H1 (cell line): ENCODE measurements at regions not wholly inside any gene's neighbourhood (a gene's known extent, or its start where the extent isn't known, plus 50 kb on each side); places are given as distances from the start of the nearest gene placed in this dataset.

Experiments
- CTCF ChIA-PET: fragments of 300-600 bp; sonication (Branson Sonifier 250); formaldehyde crosslinking; loops from one replicate; lab custom pipeline; 2021; ENCODE audit not compliant: partially characterized antibody; lab: Charles Lee
- POLR2A ChIA-PET: fragments of 300-600 bp; sonication (Branson Sonifier 250); formaldehyde crosslinking; loops from one replicate; lab custom pipeline; 2021; ENCODE audit warnings: inconsistent platforms; ENCODE audit not compliant: partially characterized antibody; lab: Charles Lee
- DNase-seq, 2 experiments: peaks; one replicate each; pipeline versions ENCODE4 v3.0.0 to v3.0.0-alpha.2; 2010 to 2022; ENCODE audit warnings: low spot score in 2 of 2, low read depth in 1 of 2, mixed read lengths in 1 of 2
- FAIRE-seq: peaks from 2 replicates; lab custom pipeline; 2011; peaks lifted over from hg19 to GRCh38; lab: Jason Lieb, UNC
- H2AFZ ChIP-seq: 2 replicates; pipeline ENCODE4 v1.8.1; 2012; ENCODE audit warnings: low read length, inconsistent platforms
- H2AK5ac ChIP-seq: 2 replicates; pipeline ENCODE4 v1.6.1; 2013; ENCODE audit warnings: low read depth, low read length
- H2BK120ac ChIP-seq: replicated peaks from 2 replicates; pipeline ENCODE3; 2013; ENCODE audit warnings: low read depth, low read length, inconsistent platforms
- H2BK12ac ChIP-seq: 2 replicates; pipeline ENCODE4 v1.6.1; 2013; ENCODE audit warnings: low read depth, low read length
- H2BK15ac ChIP-seq: 2 replicates; pipeline ENCODE4 v1.6.1; 2013; ENCODE audit warnings: low read length
- H2BK20ac ChIP-seq: 2 replicates; pipeline ENCODE4 v1.6.1; 2013; ENCODE audit warnings: low read length
- H2BK5ac ChIP-seq: 2 replicates; pipeline ENCODE4 v1.6.1; 2013; ENCODE audit warnings: low read depth, low read length
- H3K14ac ChIP-seq: 2 replicates; pipeline ENCODE4 v1.6.1; 2013; ENCODE audit warnings: inconsistent platforms; ENCODE audit not compliant: insufficient read length
- H3K18ac ChIP-seq: 2 replicates; pipeline ENCODE4 v1.6.1; 2013; ENCODE audit warnings: low read length; ENCODE audit errors: extremely low read depth
- H3K23ac ChIP-seq: 2 replicates; pipeline ENCODE4 v1.6.1; 2013; ENCODE audit warnings: inconsistent platforms; ENCODE audit not compliant: insufficient read length
- H3K23me2 ChIP-seq: 2 replicates; pipeline ENCODE4 v1.6.1; 2013; ENCODE audit warnings: low read depth, low read length
- H3K27ac ChIP-seq: 2 replicates; pipeline ENCODE4 v1.6.1; 2011; ENCODE audit warnings: low read depth, low read length, inconsistent platforms
- H3K27me3 ChIP-seq, 4 experiments: replicated peaks in 1 of 4; 1 replicate in 1 of 4; 2 replicates in 3 of 4; pipeline versions ENCODE4 v1.6.1 to v1.8.1; 2011 to 2013; ENCODE audit warnings: low read length in 3 of 4, mild to moderate bottlenecking in 3 of 4, inconsistent platforms in 2 of 4, mixed read lengths in 2 of 4, moderate library complexity in 1 of 4; ENCODE audit not compliant: control insufficient read depth in 3 of 4, insufficient read depth in 3 of 4; ENCODE audit errors: extremely low read depth in 1 of 4
- H3K36me3 ChIP-seq, 4 experiments: 2 replicates each; pipeline versions ENCODE4 v1.6.1 to v1.8.1; 2011 to 2013; ENCODE audit warnings: mild to moderate bottlenecking in 4 of 4, low read length in 3 of 4, moderate library complexity in 2 of 4, control low read depth in 1 of 4, inconsistent platforms in 1 of 4; ENCODE audit not compliant: insufficient read depth in 4 of 4, control insufficient read depth in 2 of 4
- H3K4ac ChIP-seq: replicated peaks from 2 replicates; pipeline ENCODE3; 2013; ENCODE audit warnings: low read length, low read depth, mixed read lengths, inconsistent platforms; ENCODE audit not compliant: insufficient read length
- H3K4me1 ChIP-seq, 4 experiments: replicated peaks in 1 of 4; 1 replicate in 1 of 4; 2 replicates in 3 of 4; pipeline versions ENCODE4 v1.6.1 to v1.8.1; 2011 to 2013; ENCODE audit warnings: low read length in 3 of 4, inconsistent platforms in 2 of 4, mixed read lengths in 1 of 4; ENCODE audit not compliant: insufficient read depth in 4 of 4, control insufficient read depth in 3 of 4
- H3K4me2 ChIP-seq, 2 experiments: 2 replicates each; pipeline versions ENCODE4 v1.6.1 to v1.8.1; 2011 to 2013; ENCODE audit warnings: low read depth in 2 of 2, low read length in 2 of 2, control low read depth in 1 of 2, inconsistent platforms in 1 of 2, mild to moderate bottlenecking in 1 of 2; ENCODE audit not compliant: insufficient read depth in 1 of 2
- H3K4me3 ChIP-seq, 4 experiments: fragments of 200-600, 300-600 bp in 1 of 4; sonication (generic), shearing (Covaris generic), sonication (Bioruptor Twin) in 1 of 4; 2 replicates each; pipeline versions ENCODE4 v1.5.1 to v1.8.1; 2011 to 2016; ENCODE audit warnings: low read length in 4 of 4, low read depth in 3 of 4, control low read depth in 2 of 4, inconsistent platforms in 2 of 4, mild to moderate bottlenecking in 2 of 4, mixed read lengths in 1 of 4, moderate library complexity in 1 of 4; ENCODE audit not compliant: insufficient read depth in 2 of 4; ENCODE audit errors: extremely low read depth in 1 of 4
- H3K56ac ChIP-seq: replicated peaks from 2 replicates; pipeline ENCODE3; 2013; ENCODE audit warnings: low read depth, mild to moderate bottlenecking, mixed read lengths, low read length, inconsistent platforms; ENCODE audit not compliant: insufficient read length
- H3K79me1 ChIP-seq: 2 replicates; pipeline ENCODE4 v1.6.1; 2013; ENCODE audit warnings: low read depth, low read length, control low read depth
- H3K79me2 ChIP-seq, 2 experiments: 2 replicates each; pipeline versions ENCODE4 v1.6.1 to v1.8.1; 2012 to 2013; ENCODE audit warnings: low read length in 2 of 2, mild to moderate bottlenecking in 2 of 2, inconsistent platforms in 1 of 2; ENCODE audit not compliant: insufficient read depth in 2 of 2, control insufficient read depth in 1 of 2
- H3K9ac ChIP-seq, 4 experiments: replicated peaks in 1 of 4; 1 replicate in 1 of 4; 2 replicates in 3 of 4; pipeline versions ENCODE4 v1.6.1 to v1.8.1; 2011 to 2013; ENCODE audit warnings: low read depth in 3 of 4, low read length in 3 of 4, control low read depth in 2 of 4, mild to moderate bottlenecking in 2 of 4, moderate library complexity in 2 of 4, inconsistent platforms in 1 of 4; ENCODE audit errors: extremely low read depth in 1 of 4
- H3K9me3 ChIP-seq, 2 experiments: 2 replicates each; pipeline versions ENCODE4 v1.6.1 to v1.8.1; 2012 to 2013; ENCODE audit warnings: mild to moderate bottlenecking in 2 of 2, moderate library complexity in 2 of 2, control low read depth in 1 of 2, inconsistent platforms in 1 of 2, low read depth in 1 of 2, low read length in 1 of 2, mixed read lengths in 1 of 2; ENCODE audit not compliant: insufficient read depth in 2 of 2
- H4K20me1 ChIP-seq, 2 experiments: replicated peaks in 1 of 2; 2 replicates each; pipeline versions ENCODE3 to v1.8.1; 2011 to 2013; ENCODE audit warnings: inconsistent platforms in 2 of 2, low read length in 2 of 2, mild to moderate bottlenecking in 1 of 2; ENCODE audit not compliant: insufficient read depth in 2 of 2, control insufficient read depth in 1 of 2
- H4K5ac ChIP-seq: 2 replicates; pipeline ENCODE4 v1.6.1; 2013; ENCODE audit warnings: low read length, low read depth, mixed read lengths, inconsistent platforms; ENCODE audit not compliant: insufficient read length
- H4K8ac ChIP-seq: 2 replicates; pipeline ENCODE4 v1.8.0; 2013; ENCODE audit warnings: mild to moderate bottlenecking, moderate library complexity, low read length, inconsistent platforms; ENCODE audit not compliant: insufficient read depth; ENCODE audit errors: extremely low read depth
- H4K91ac ChIP-seq: replicated peaks from 2 replicates; pipeline ENCODE3; 2013; ENCODE audit warnings: low read length, mixed read lengths, inconsistent platforms; ENCODE audit not compliant: insufficient read length
- BRCA1 ChIP-seq: IDR thresholded peaks from 2 replicates; pipeline ENCODE4 v1.6.1; 2012; ENCODE audit warnings: low read depth, low read length, improper control_type of control experiment
- NANOG ChIP-seq: IDR thresholded peaks from 2 replicates; pipeline ENCODE4 v1.6.1; 2011; ENCODE audit warnings: low read length, low read depth, mild to moderate bottlenecking, inconsistent platforms; ENCODE audit not compliant: insufficient read depth, poor library complexity, severe bottlenecking
- PHF8 ChIP-seq: fragments of 200-600 bp; sonication (generic); conservative IDR thresholded peaks from 2 replicates; pipeline ENCODE4 v1.7.1; 2012; ENCODE audit warnings: low read depth, mild to moderate bottlenecking, inconsistent platforms, low read length, moderate library complexity
- RAD21 ChIP-seq, 2 experiments: IDR thresholded peaks in 1 of 2; conservative IDR thresholded peaks in 1 of 2; 2 replicates each; pipeline ENCODE4 v1.6.1; 2011; ENCODE audit warnings: low read depth in 2 of 2, low read length in 2 of 2, improper control_type of control experiment in 1 of 2, inconsistent platforms in 1 of 2, mild to moderate bottlenecking in 1 of 2, moderate library complexity in 1 of 2
- SIX5 ChIP-seq: IDR thresholded peaks from 2 replicates; pipeline ENCODE4 v1.6.1; 2011; ENCODE audit warnings: mild to moderate bottlenecking, low read depth, low read length
- TBP ChIP-seq: IDR thresholded peaks from 2 replicates; pipeline ENCODE4 v1.6.1; 2011; ENCODE audit warnings: low read depth, low read length, improper control_type of control experiment
- YY1 ChIP-seq: IDR thresholded peaks from 2 replicates; pipeline ENCODE4 v1.6.1; 2011; ENCODE audit warnings: low read depth, mild to moderate bottlenecking, low read length
- WGBS, 2 experiments: shearing (Covaris generic) in 1 of 2; methylation state at CpG; one replicate each; pipeline versions ENCODE4 v1.1.6 to v1.1.7; 2013 to 2015; ENCODE audit warnings: low lambda C conversion rate in 2 of 2, mixed read lengths in 2 of 2, inconsistent platforms in 1 of 2, low coverage in 1 of 2, missing lambda C conversion rate in 1 of 2; ENCODE audit not compliant: insufficient replicate concordance in 2 of 2, insufficient coverage in 1 of 2, insufficient read length in 1 of 2; ENCODE audit errors: extremely low coverage in 1 of 2, missing lambda C conversion rate in 1 of 2; 5-methylcytosine and 5-hydroxymethylcytosine counted together
- TF ChIP-seq, protein P1 (sequence below): IDR thresholded peaks from 2 replicates; pipeline ENCODE4 v1.6.1; 2012; ENCODE audit warnings: inconsistent platforms
- TF ChIP-seq, protein P2 (sequence below): IDR thresholded peaks from 2 replicates; pipeline ENCODE4 v1.6.1; 2012; ENCODE audit warnings: low read length, inconsistent platforms
- TF ChIP-seq, protein P3 (sequence below), 3 experiments: IDR thresholded peaks; 1 replicate in 2 of 3; 2 replicates in 1 of 3; pipeline versions ENCODE4 v1.5.1 to v1.6.1; 2011; ENCODE audit warnings: low read length in 3 of 3, mild to moderate bottlenecking in 3 of 3, inconsistent platforms in 2 of 3, low read depth in 1 of 3, moderate library complexity in 1 of 3; ENCODE audit not compliant: insufficient read depth in 1 of 3; ENCODE audit errors: control extremely low read depth in 1 of 3

DNA sequence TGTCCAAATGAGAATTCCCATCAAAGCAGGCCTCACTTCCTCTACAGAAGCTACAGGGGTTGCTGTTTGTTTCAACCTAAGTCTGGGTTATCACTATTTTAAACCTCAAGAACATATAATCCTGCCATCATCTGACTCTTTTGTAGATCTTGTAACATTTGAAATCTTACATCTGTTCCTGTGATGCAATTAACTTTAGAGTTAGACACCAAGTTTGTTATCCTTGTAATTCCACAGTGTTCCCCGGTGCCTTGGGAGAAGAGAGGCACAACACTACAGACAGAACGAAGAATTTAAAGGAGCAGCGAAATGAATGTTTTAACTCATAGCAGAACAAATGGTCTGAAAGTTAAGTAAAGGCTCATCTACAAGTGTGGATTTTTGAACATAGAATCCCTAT is 116.1 kb downstream of the UCHL5 start:
- Histone ChIP-seq H2BK12ac (no peak overlapping the region), H4K8ac (no peak overlapping the region), H3K79me1 (no peaks in the 10 kb centered on the region), H2AK5ac (no peak overlapping the region), H3K4me2 (no peak overlapping the region), H3K14ac (no peak overlapping the region), H4K20me1 (no peaks in the 10 kb centered on the region), H3K4me1 (no peaks in the 10 kb centered on the region), H3K4me3 (no peak overlapping the region), H3K36me3 (no peaks in the 10 kb centered on the region), H3K4ac (no peak overlapping the region), H3K27me3 (no peaks in the 10 kb centered on the region), H3K9ac (no peak overlapping the region), H2AFZ (no peak overlapping the region), H3K23ac (no peak overlapping the region), H2BK15ac (no peak overlapping the region), H3K9me3 (no peaks in the 10 kb centered on the region), H3K18ac (no peak overlapping the region), H3K23me2 (no peaks in the 10 kb centered on the region; the same call in 1 of the 2 replicates), H3K79me2 (no peaks in the 10 kb centered on the region), H4K5ac (no peak overlapping the region), H4K91ac (no peak overlapping the region), H2BK5ac (no peak overlapping the region), H3K27ac (no peak overlapping the region), H2BK120ac (no peak overlapping the region), H2BK20ac (no peak overlapping the region), H3K56ac (no peak overlapping the region)
- ChIA-PET POLR2A (no interaction called here), CTCF (interaction anchor here (1.2 to 1.4 kb wide), 2 partner anchors 12 to 13 kb away, joined by 3 to 4 read pairs; no protein-coding TSS in a partner anchor)
- 85% methylated on average over 3 of the region's 3 CpGs; no CpG with 5 or more reads in 1 of the 2 experiments for WGBS, 2 experiments
- DNase-seq (no peak), FAIRE-seq (no peak)
- TF ChIP-seq PHF8 (no peak), NANOG (no peak), SIX5 (no peak), BRCA1 (no peak), YY1 (no peak), TBP (no peak), RAD21 (IDR thresholded peaks at IDR 0.05 in 1 of 2, conservative IDR thresholded peaks at IDR 0.05 in 1 of 2; ENCODE audit: low read depth in 2 of 2, low read length in 2 of 2) (no peak)
- TF ChIP-seq, protein P1, sequence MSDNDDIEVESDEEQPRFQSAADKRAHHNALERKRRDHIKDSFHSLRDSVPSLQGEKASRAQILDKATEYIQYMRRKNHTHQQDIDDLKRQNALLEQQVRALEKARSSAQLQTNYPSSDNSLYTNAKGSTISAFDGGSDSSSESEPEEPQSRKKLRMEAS: no peak
- TF ChIP-seq, protein P2, sequence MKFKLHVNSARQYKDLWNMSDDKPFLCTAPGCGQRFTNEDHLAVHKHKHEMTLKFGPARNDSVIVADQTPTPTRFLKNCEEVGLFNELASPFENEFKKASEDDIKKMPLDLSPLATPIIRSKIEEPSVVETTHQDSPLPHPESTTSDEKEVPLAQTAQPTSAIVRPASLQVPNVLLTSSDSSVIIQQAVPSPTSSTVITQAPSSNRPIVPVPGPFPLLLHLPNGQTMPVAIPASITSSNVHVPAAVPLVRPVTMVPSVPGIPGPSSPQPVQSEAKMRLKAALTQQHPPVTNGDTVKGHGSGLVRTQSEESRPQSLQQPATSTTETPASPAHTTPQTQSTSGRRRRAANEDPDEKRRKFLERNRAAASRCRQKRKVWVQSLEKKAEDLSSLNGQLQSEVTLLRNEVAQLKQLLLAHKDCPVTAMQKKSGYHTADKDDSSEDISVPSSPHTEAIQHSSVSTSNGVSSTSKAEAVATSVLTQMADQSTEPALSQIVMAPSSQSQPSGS: no peak
- TF ChIP-seq, protein P3, sequence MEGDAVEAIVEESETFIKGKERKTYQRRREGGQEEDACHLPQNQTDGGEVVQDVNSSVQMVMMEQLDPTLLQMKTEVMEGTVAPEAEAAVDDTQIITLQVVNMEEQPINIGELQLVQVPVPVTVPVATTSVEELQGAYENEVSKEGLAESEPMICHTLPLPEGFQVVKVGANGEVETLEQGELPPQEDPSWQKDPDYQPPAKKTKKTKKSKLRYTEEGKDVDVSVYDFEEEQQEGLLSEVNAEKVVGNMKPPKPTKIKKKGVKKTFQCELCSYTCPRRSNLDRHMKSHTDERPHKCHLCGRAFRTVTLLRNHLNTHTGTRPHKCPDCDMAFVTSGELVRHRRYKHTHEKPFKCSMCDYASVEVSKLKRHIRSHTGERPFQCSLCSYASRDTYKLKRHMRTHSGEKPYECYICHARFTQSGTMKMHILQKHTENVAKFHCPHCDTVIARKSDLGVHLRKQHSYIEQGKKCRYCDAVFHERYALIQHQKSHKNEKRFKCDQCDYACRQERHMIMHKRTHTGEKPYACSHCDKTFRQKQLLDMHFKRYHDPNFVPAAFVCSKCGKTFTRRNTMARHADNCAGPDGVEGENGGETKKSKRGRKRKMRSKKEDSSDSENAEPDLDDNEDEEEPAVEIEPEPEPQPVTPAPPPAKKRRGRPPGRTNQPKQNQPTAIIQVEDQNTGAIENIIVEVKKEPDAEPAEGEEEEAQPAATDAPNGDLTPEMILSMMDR (IDR thresholded peaks at IDR 0.05; ENCODE audit: control extremely low read depth in 1 of 3, insufficient read depth in 1 of 3, low read depth in 1 of 3, low read length in 3 of 3): no peak
